ENCODE measurements at regions not wholly inside any gene's neighbourhood (a gene's known extent, or its start where the extent isn't known, plus 50 kb on each side); places are given as distances from the start of the nearest gene placed in this dataset.
A peak's percentile ranks its signal among the peaks of the same experiment; 100 is the strongest.

DNA sequence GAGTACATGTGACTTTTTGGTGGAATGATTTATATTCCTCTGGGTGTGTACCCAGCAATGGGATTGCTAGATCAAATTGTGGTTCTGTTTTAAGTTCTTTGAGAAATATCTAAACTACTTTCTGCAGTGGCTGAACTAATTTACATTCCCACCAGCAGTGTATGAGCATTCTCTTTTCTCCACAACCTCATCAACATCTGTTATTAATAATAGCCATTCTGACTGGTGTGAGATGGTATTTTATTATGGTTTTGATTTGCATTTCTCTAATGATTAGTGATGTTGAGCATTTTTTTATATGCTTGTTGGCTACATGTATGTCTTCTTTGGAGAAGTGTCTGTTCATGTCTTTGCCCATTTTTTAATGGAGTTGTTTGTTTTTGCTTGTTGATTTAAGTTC, 267.4 kb upstream of the NT5C1B start:
- H3K27me3 ChIP-seq = no peaks in the 10 kb centered on the region
- H3K36me3 ChIP-seq = no peaks in the 10 kb centered on the region
- no peak for TF ChIP-seq POLR2A (IDR thresholded peaks at IDR 0.05)
- no peak for TF ChIP-seq CTCF (IDR thresholded peaks at IDR 0.05)
- H3K27ac ChIP-seq = no peak overlapping the region
- no peak for DNase-seq
- H3K9me3 ChIP-seq = no peaks in the 10 kb centered on the region
- no peaks in the 10 kb centered on the region for H3K4me1 ChIP-seq
- H3K4me3 ChIP-seq = no peak overlapping the region
- intact Hi-C loops (cut with DNase I) = no loop called here

DNA sequence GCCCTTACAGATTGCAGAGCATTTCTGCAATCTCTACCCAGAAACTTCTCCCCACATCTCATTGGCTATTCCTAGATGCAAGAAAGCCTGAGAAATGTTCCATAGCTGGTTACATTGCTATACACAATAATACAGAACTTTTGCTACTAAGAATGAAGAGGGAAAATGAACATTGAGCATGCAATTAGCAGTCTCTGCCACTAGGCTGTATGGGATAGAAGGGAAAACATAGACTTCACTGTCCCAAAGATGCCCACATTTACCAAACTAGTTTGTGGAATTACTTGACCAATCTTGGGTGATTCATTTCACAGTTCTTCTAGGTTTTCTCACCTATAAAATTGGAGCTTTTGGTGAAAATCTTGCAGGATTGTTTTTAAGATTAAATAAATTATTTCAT, 265.7 kb upstream of the NT5C1B start:
- TF ChIP-seq CTCF (IDR thresholded peaks at IDR 0.05) (peak in 2 of 6 experiments; percentile 21 to 39), POLR2A (IDR thresholded peaks at IDR 0.05) (no peak)
- intact Hi-C loops (cut with DNase I) = no loop called here

GRCh38 chr2:18849841-18850578, 260.6 kb upstream of the NT5C1B start:
- Histone ChIP-seq H3K27ac (no peak overlapping the region), H3K4me1 (peaks cover 0 to 4% (median 0%) of the 10 kb centered on the region in 3 donors), H3K9me3 (no peaks in the 10 kb centered on the region), H3K36me3 (no peaks in the 10 kb centered on the region), H3K4me3 (no peak overlapping the region), H3K27me3 (no peaks in the 10 kb centered on the region)
- no peak for TF ChIP-seq CTCF (IDR thresholded peaks at IDR 0.05)
- TF ChIP-seq POLR2A (IDR thresholded peaks at IDR 0.05) = no peak
- no peak for DNase-seq
- 36 to 49% methylated on average over 2 of the region's 2 CpGs for WGBS, 2 donors
- intact Hi-C loops (cut with DNase I) = no loop called here

More for the DNA sequence above, 265.7 kb upstream of the NT5C1B start:
- Histone ChIP-seq H3K9me3 (no peaks in the 10 kb centered on the region), H3K27ac (no peak overlapping the region), H3K4me3 (no peak overlapping the region), H3K4me1 (no peaks in the 10 kb centered on the region), H3K36me3 (no peaks in the 10 kb centered on the region), H3K27me3 (no peaks in the 10 kb centered on the region)
- DNase-seq = no peak

- H3K9me3 ChIP-seq = no peaks in the 10 kb centered on the region
- no peak for TF ChIP-seq CTCF (IDR thresholded peaks at IDR 0.05)
- no peak for TF ChIP-seq POLR2A (IDR thresholded peaks at IDR 0.05)
- H3K27ac ChIP-seq = no peak overlapping the region
- H3K4me1 ChIP-seq = peaks cover 0 to 4% (median 0%) of the 10 kb centered on the region in 3 donors
- no peaks in the 10 kb centered on the region for H3K27me3 ChIP-seq
- intact Hi-C loops (cut with DNase I) = no loop called here
- no peak overlapping the region for H3K4me3 ChIP-seq
- no peak for DNase-seq
- no peaks in the 10 kb centered on the region for H3K36me3 ChIP-seq
Measured at GRCh38 chr2:18848646-18849045, 259.3 kb upstream of the NT5C1B start.

DNA sequence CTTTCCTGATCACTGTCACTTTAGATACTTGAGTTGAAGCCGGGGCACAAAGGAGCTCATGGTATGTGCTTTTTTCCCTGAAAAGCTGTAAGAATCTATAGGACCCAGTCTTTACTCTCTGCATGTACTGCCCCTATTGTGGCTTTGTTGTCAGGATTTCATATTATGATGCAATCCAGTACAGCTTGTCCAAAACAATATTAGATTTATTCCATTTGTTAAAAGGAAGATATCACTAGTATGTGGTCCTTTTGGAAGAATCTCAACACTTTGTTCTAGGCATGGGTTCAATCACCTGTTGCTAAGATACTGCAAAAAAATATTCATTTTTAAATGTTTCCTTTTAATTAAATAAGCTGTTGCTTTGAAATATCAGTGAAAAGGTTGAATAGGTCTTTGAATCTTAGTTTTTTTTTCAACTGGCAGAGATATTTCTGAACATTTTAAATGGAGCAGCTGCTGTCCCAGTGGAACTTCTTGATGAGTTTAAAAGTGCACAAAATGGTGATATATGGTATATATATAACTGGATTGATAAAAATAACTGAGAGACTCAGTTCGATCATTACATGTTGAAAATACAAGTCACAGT, 256.6 kb upstream of the NT5C1B start:
- Histone ChIP-seq H3K27me3 (no peaks in the 10 kb centered on the region), H3K4me3 (no peak overlapping the region), H3K9me3 (no peaks in the 10 kb centered on the region), H3K4me1 (peaks cover 0 to 4% (median 0%) of the 10 kb centered on the region in 3 donors), H3K27ac (no peak overlapping the region), H3K36me3 (no peaks in the 10 kb centered on the region)
- intact Hi-C loops (cut with DNase I) = no loop called here
- no peak for TF ChIP-seq CTCF (IDR thresholded peaks at IDR 0.05)
- TF ChIP-seq POLR2A (IDR thresholded peaks at IDR 0.05) = no peak
- WGBS, 2 donors = 59 to 60% methylated on average over 2 of the region's 2 CpGs
- DNase-seq = no peak

All from esophagus squamous epithelium (tissue), 5 donors.